Left lung (tissue), 4 donors: ENCODE measurements at regions not wholly inside any gene's neighbourhood (a gene's known extent, or its start where the extent isn't known, plus 50 kb on each side); places are given as distances from the start of the nearest gene placed in this dataset.
A peak's percentile ranks its signal among the peaks of the same experiment; 100 is the strongest.

Source experiments
- ATAC-seq: fragments of 200-7000 bp; cut with Tn5 transposase; one replicate; pipeline ENCODE4 v1.9.1; 2020; ENCODE audit warnings: moderate library complexity
- DNase-seq, 4 donors: peaks; one replicate each; pipeline ENCODE4 v3.0.0-alpha.2; 2013 to 2020
- H3K27ac ChIP-seq, 2 donors: fragments of 200-600 bp; sonication (generic) in 1 of 2; one replicate each; pipeline versions ENCODE4 v1.5.0 to v1.8.0; 2020 to 2021
- H3K27me3 ChIP-seq, 2 donors: fragments of 200-600 bp; sonication (generic) in 1 of 2; one replicate each; pipeline versions ENCODE4 v1.5.0 to v1.8.0; 2020 to 2021
- H3K36me3 ChIP-seq, 2 donors: fragments of 200-600 bp; sonication (generic) in 1 of 2; one replicate each; pipeline versions ENCODE4 v1.5.0 to v1.8.0; 2020 to 2021
- H3K4me1 ChIP-seq, 2 donors: fragments of 200-600 bp; one replicate each; pipeline ENCODE4 v1.8.0; 2021
- H3K4me3 ChIP-seq, 2 donors: fragments of 200-600 bp; sonication (generic) in 1 of 2; one replicate each; pipeline versions ENCODE4 v1.5.0 to v1.8.0; 2020 to 2021; ENCODE audit warnings: mild to moderate bottlenecking in 1 of 2
- H3K9me3 ChIP-seq, 2 donors: fragments of 200-600 bp; sonication (generic) in 1 of 2; one replicate each; pipeline versions ENCODE4 v1.5.0 to v1.8.0; 2020 to 2021
- intact Hi-C, 2 donors: fragments of 100-400 bp; cut with DNase I; formaldehyde crosslinking; loops; one replicate each; pipeline versions ENCODE4 v1.11.2 to v1.14.2; 2022
- TF ChIP-seq, protein P1 (sequence below), 2 donors: fragments of 200-600 bp; sonication (generic) in 1 of 2; IDR thresholded peaks; one replicate each; pipeline versions ENCODE4 v1.5.0 to v1.8.0; 2021; ENCODE audit warnings: antibody characterized with exemption in 2 of 2
- donor health status: DM: no; HTN: yes; CAD: no.
- donor health status: DM: no; HTN: no; CAD: no.

DNA sequence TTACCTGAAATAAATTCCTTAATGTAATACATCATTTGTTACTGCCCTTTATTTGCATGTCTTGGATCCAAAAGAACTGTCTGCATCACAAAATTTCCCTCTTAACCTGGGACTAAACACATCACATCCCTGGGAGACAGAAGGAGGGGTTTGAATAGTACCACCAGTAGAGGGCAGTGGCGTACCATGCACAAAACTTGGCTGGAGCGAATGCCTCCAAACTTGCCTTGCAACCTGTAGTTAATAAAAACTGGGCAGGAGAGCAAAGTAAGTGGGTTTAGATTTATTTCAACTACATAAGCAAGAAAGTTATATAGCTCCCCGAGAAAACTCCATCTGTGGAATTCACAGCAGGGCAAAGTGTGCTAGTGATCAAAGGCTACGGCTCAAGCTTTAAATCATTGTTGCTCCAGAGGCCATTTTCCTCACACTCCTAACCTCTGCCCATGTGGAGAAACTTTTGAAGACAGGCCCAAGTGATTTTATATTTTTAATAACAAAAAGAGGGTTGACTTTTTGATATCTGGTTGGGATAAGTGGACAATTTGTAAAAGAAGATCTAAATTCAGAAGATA lies 1176.7 kb upstream of the SEL1L start:
- ATAC-seq, result peak; percentile 96
- intact Hi-C loops, result no loop called here
- no peaks in the 10 kb centered on the region for H3K36me3 ChIP-seq
- TF ChIP-seq, protein P1, sequence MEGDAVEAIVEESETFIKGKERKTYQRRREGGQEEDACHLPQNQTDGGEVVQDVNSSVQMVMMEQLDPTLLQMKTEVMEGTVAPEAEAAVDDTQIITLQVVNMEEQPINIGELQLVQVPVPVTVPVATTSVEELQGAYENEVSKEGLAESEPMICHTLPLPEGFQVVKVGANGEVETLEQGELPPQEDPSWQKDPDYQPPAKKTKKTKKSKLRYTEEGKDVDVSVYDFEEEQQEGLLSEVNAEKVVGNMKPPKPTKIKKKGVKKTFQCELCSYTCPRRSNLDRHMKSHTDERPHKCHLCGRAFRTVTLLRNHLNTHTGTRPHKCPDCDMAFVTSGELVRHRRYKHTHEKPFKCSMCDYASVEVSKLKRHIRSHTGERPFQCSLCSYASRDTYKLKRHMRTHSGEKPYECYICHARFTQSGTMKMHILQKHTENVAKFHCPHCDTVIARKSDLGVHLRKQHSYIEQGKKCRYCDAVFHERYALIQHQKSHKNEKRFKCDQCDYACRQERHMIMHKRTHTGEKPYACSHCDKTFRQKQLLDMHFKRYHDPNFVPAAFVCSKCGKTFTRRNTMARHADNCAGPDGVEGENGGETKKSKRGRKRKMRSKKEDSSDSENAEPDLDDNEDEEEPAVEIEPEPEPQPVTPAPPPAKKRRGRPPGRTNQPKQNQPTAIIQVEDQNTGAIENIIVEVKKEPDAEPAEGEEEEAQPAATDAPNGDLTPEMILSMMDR (IDR thresholded peaks at IDR 0.05), result peak; percentile 61 to 74
- H3K9me3 ChIP-seq, result no peaks in the 10 kb centered on the region
- peak in 2 of 4 donors; percentile 37 to 52 for DNase-seq
- H3K27ac ChIP-seq, result no peak overlapping the region
- H3K4me3 ChIP-seq, result no peak overlapping the region
- no peaks in the 10 kb centered on the region for H3K4me1 ChIP-seq
- H3K27me3 ChIP-seq, result no peaks in the 10 kb centered on the region

DNA sequence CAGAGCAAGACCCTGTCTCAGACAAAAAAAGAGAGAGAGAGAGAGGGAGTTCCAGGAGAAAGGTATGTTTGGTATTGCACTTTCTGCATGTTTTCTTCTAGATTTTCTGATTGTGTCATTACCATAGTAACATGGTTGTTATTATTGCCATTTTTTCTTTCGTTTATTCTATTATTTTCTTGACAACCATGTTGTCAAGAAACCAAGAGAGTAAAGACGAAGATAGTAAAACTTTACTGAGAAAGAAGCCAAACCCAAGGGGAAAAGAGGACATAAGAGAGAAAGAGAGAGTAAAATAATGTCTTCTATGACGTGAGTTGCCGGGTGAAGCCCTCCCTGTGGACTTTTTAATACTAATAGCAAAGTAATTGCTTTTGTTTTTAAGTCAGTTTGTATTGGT lies 1186.0 kb upstream of the SEL1L start:
- H3K4me1 ChIP-seq, result peaks cover 0 to 6% of the 10 kb centered on the region in 2 donors
- H3K36me3 ChIP-seq, result no peaks in the 10 kb centered on the region
- no peak overlapping the region for H3K4me3 ChIP-seq
- intact Hi-C loops, result no loop called here
- DNase-seq, result no peak
- TF ChIP-seq, protein P1 (IDR thresholded peaks at IDR 0.05), result no peak
- no peaks in the 10 kb centered on the region for H3K9me3 ChIP-seq
- H3K27me3 ChIP-seq, result no peaks in the 10 kb centered on the region
- no peak overlapping the region for H3K27ac ChIP-seq
- no peak for ATAC-seq

DNA sequence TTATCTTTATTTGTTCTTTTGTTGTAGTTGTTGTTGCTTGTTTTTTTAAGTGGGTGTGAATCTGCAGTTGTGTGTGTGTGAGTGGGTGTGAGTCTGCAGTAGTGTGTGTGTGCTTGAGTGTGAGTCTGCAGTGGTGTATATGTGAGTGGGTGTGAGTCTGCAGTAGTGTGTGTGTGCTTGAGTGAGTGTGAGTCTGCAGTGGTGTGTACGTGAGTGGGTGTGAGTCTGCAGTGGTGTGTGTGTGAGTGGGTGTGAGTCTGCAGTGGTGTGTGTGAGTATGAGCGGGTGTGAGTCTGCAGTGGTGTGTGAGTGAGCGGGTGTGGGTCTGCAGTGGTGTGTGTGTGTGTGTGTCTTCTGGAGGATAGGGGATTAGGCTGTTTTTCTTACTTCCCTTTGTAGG lies 1186.8 kb upstream of the SEL1L start:
- no peak for DNase-seq
- Histone ChIP-seq H3K27me3 (no peaks in the 10 kb centered on the region), H3K4me1 (peaks cover 0 to 6% of the 10 kb centered on the region in 2 donors), H3K9me3 (no peaks in the 10 kb centered on the region), H3K36me3 (no peaks in the 10 kb centered on the region), H3K4me3 (no peak overlapping the region), H3K27ac (no peak overlapping the region)
- no peak for ATAC-seq
- TF ChIP-seq, protein P1 (IDR thresholded peaks at IDR 0.05), result no peak
- intact Hi-C loops, result no loop called here

DNA sequence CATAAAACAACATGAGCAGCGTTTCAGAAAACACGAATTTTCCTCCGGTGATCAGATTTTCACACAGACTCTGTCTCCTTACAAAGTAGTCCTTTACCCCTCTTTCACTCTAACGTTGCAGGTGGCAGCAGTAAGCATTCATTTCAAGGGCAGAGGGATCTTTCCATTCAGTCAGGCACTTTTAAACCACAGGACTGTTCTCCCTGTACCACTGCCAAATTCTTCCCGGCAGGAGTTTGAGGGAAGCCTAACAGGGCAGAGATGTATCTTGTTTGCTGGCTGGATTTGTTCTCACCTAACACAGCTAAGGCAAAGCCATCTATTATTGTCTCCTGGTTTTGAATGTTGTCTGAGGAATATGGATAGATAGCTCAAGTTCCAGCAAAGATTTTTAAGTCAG lies 1187.3 kb upstream of the SEL1L start:
- H3K36me3 ChIP-seq, result no peaks in the 10 kb centered on the region
- H3K4me1 ChIP-seq, result peaks cover 0 to 6% of the 10 kb centered on the region in 2 donors
- H3K4me3 ChIP-seq, result no peak overlapping the region
- peak in 1 of 4 donors; percentile 34 for DNase-seq
- ATAC-seq, result peak; percentile 83
- no peaks in the 10 kb centered on the region for H3K9me3 ChIP-seq
- intact Hi-C loops, result no loop called here
- TF ChIP-seq, protein P1 (IDR thresholded peaks at IDR 0.05), result no peak
- H3K27ac ChIP-seq, result peak overlapping the region in 1 of 2 donors; percentile 26
- no peaks in the 10 kb centered on the region for H3K27me3 ChIP-seq

DNA sequence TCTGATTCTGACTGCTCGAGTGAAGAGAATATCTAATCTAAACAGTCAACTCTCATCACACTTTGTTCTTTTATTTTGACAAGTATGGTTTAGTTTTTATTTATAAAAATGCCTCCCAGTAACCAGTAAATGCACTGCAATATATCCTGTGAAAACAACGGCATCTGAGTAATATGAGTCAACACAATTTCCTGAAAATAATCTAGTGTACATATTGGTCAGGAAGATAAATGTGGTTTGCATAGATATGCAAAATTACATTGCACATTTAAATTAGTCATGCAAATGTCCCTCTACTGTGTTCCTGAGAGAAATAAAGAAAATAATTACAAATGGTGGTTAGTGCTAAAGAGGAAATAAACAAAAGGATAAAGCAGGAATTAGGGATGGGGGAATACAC lies 1190.7 kb upstream of the SEL1L start:
- intact Hi-C loops, result no loop called here
- Histone ChIP-seq H3K4me3 (no peak overlapping the region), H3K4me1 (peaks cover 0 to 6% of the 10 kb centered on the region in 2 donors), H3K36me3 (no peaks in the 10 kb centered on the region), H3K27ac (no peak overlapping the region), H3K9me3 (no peaks in the 10 kb centered on the region), H3K27me3 (no peaks in the 10 kb centered on the region)
- ATAC-seq, result peak; percentile 23
- TF ChIP-seq, protein P1 (IDR thresholded peaks at IDR 0.05), result no peak
- no peak for DNase-seq
